ENCODE measurements at regions not wholly inside any gene's neighbourhood (a gene's known extent, or its start where the extent isn't known, plus 50 kb on each side); places are given as distances from the start of the nearest gene placed in this dataset.

DNA sequence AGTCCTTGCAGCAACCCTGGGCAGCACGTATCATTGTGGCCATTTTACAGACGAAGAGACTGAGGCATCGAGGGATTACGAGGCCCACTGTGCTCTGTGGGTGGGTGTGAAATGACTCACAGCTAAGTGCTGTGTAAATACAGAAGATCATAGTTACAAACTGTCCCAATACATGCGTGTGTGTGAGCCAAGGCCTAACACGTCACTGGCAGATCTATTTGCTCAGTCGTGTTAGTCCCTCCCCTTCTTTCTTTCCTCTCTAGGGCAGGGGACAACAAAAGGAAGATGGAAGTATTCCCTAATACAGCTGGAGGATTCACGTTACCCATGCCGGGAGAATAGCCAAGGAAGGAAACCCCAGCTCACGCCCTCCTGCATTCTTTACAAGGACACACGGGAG lies 175.9 kb downstream of the CDC5L start:
- Histone ChIP-seq H3K4me2 (no peak overlapping the region), H2AFZ (ENCODE audit: low read depth) (no peak overlapping the region), H3K9ac (no peak overlapping the region), H3K79me2 (ENCODE audit: insufficient read depth, low read depth) (no peaks in the 10 kb centered on the region), H3K4me3 (IDR thresholded peaks at IDR 0.05; ENCODE audit: insufficient read depth, low read depth, low read length) (no peak overlapping the region), H3K36me3 (ENCODE audit: insufficient read depth) (no peaks in the 10 kb centered on the region), H3K4me1 (ENCODE audit: low read depth, poor library complexity, severe bottlenecking) (no peaks in the 10 kb centered on the region), H3K27me3 (ENCODE audit: insufficient read depth, low read depth) (no peaks in the 10 kb centered on the region), H4K20me1 (ENCODE audit: insufficient read depth) (no peaks in the 10 kb centered on the region), H3K27ac (no peak overlapping the region)
- TF ChIP-seq, protein P1, sequence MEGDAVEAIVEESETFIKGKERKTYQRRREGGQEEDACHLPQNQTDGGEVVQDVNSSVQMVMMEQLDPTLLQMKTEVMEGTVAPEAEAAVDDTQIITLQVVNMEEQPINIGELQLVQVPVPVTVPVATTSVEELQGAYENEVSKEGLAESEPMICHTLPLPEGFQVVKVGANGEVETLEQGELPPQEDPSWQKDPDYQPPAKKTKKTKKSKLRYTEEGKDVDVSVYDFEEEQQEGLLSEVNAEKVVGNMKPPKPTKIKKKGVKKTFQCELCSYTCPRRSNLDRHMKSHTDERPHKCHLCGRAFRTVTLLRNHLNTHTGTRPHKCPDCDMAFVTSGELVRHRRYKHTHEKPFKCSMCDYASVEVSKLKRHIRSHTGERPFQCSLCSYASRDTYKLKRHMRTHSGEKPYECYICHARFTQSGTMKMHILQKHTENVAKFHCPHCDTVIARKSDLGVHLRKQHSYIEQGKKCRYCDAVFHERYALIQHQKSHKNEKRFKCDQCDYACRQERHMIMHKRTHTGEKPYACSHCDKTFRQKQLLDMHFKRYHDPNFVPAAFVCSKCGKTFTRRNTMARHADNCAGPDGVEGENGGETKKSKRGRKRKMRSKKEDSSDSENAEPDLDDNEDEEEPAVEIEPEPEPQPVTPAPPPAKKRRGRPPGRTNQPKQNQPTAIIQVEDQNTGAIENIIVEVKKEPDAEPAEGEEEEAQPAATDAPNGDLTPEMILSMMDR (conservative IDR thresholded peaks at IDR 0.05; ENCODE audit: low read depth, low read length) = no peak

DNA sequence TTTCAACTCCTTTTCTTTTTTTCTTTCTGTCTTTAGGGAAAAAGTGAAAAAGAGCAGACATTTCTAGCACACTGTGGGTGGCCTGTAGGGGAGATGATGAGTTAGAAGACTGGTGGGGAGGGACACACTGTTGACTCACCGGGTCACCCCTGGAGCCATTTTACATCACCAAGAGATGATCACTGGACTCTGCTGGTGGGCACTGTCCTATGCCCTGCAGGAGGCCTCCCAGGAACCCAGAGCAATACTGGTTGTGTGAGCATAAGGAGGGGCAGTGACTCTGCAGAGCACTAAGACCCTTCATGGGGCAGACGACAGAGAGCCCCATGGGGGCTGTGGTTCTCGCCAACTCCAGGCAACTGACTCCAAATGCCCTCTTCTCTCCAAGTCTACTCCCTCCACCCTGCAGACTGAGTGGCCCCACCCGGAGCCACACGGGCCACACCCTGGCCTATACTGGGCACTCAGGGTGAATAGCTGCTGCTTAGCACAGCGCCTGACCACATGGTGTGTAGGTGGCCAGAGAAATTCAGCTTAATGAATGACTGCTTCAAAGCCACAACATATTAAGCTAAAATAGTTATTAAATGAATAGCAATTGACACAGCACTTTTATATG lies 177.5 kb downstream of the CDC5L start:
- Histone ChIP-seq H3K27ac (no peak overlapping the region), H3K36me3 (ENCODE audit: insufficient read depth) (no peaks in the 10 kb centered on the region), H3K4me1 (ENCODE audit: low read depth, poor library complexity, severe bottlenecking) (no peaks in the 10 kb centered on the region), H3K4me3 (IDR thresholded peaks at IDR 0.05; ENCODE audit: insufficient read depth, low read depth, low read length) (no peak overlapping the region), H3K79me2 (ENCODE audit: insufficient read depth, low read depth) (no peaks in the 10 kb centered on the region), H3K27me3 (ENCODE audit: insufficient read depth, low read depth) (no peaks in the 10 kb centered on the region), H4K20me1 (ENCODE audit: insufficient read depth) (no peaks in the 10 kb centered on the region), H3K4me2 (no peak overlapping the region), H2AFZ (ENCODE audit: low read depth) (no peak overlapping the region), H3K9ac (no peak overlapping the region)
- TF ChIP-seq, protein P1 (conservative IDR thresholded peaks at IDR 0.05; ENCODE audit: low read depth, low read length) = no peak

DNA sequence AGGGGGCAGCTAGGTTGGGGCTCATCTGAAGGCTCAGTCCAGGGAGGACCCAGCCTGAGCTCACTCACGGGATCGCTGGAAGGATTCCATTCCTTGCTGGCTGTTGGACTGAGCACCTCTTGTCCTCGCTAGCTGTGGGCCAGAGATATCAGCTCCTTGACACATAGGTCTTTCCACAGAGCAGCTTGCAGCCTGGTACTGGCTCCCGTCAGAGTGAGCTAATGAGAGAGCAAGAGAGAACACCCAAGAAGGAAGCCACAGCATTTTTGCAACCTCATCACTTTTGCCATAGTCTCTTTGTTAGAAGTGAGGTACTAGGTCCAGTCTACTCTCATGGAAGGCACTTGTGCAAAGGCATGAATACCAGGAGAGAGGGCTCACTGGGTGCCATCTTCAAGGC lies 179.9 kb downstream of the CDC5L start:
- no peak overlapping the region for H3K4me3 ChIP-seq (IDR thresholded peaks at IDR 0.05; ENCODE audit: insufficient read depth, low read depth, low read length)
- no peak overlapping the region for H2AFZ ChIP-seq (ENCODE audit: low read depth)
- TF ChIP-seq, protein P1 (conservative IDR thresholded peaks at IDR 0.05; ENCODE audit: low read depth, low read length) = no peak
- H3K36me3 ChIP-seq (ENCODE audit: insufficient read depth) = no peaks in the 10 kb centered on the region
- H3K4me2 ChIP-seq = no peak overlapping the region
- no peak overlapping the region for H3K27ac ChIP-seq
- no peaks in the 10 kb centered on the region for H4K20me1 ChIP-seq (ENCODE audit: insufficient read depth)
- no peaks in the 10 kb centered on the region for H3K79me2 ChIP-seq (ENCODE audit: insufficient read depth, low read depth)
- no peaks in the 10 kb centered on the region for H3K4me1 ChIP-seq (ENCODE audit: low read depth, poor library complexity, severe bottlenecking)
- H3K9ac ChIP-seq = no peak overlapping the region
- no peaks in the 10 kb centered on the region for H3K27me3 ChIP-seq (ENCODE audit: insufficient read depth, low read depth)

DNA sequence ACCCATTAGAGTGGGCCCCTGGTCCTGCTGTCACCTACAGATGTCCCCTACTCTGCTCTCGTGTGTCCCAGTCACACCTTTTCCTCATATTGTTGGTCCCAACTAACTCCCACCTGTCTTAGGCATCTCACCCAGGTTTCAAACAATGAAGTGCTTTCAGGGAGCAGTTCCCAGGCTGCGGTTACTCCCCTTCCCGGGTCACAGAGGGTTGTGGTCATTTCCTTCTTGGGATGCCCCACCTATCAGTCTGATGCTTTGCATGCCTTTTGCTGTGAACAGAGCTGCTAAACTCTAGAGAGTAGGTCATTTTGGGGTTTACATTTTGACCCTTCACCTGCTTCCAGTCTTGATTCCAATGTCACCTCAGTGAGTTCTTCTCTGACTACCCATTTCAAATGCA lies 181.6 kb downstream of the CDC5L start:
- TF ChIP-seq, protein P1 (conservative IDR thresholded peaks at IDR 0.05; ENCODE audit: low read depth, low read length) = no peak
- Histone ChIP-seq H4K20me1 (ENCODE audit: insufficient read depth) (no peaks in the 10 kb centered on the region), H3K79me2 (ENCODE audit: insufficient read depth, low read depth) (no peaks in the 10 kb centered on the region), H2AFZ (ENCODE audit: low read depth) (no peak overlapping the region), H3K36me3 (ENCODE audit: insufficient read depth) (no peaks in the 10 kb centered on the region), H3K27me3 (ENCODE audit: insufficient read depth, low read depth) (no peaks in the 10 kb centered on the region), H3K4me3 (IDR thresholded peaks at IDR 0.05; ENCODE audit: insufficient read depth, low read depth, low read length) (no peak overlapping the region), H3K9ac (no peak overlapping the region), H3K4me2 (no peak overlapping the region), H3K27ac (no peak overlapping the region), H3K4me1 (ENCODE audit: low read depth, poor library complexity, severe bottlenecking) (no peaks in the 10 kb centered on the region)

Measured in KMS-11 (cell line).